SK-N-SH (cell line): ENCODE measurements at regions not wholly inside any gene's neighbourhood (a gene's known extent, or its start where the extent isn't known, plus 50 kb on each side); places are given as distances from the start of the nearest gene placed in this dataset.

ENCODE experiments used
- CTCF ChIP-seq: fragments of 200-600 bp; sonication (generic); IDR thresholded peaks from 2 replicates; pipeline ENCODE4 v1.6.1; 2017; ENCODE audit warnings: antibody characterized with exemption, mild to moderate bottlenecking, moderate library complexity
- ELF1 ChIP-seq: IDR thresholded peaks from 2 replicates; pipeline ENCODE4 v1.4.0; 2012
- RFX5 ChIP-seq: IDR thresholded peaks from 2 replicates; pipeline ENCODE4 v1.6.1; 2012; ENCODE audit warnings: mild to moderate bottlenecking, improper control_type of control experiment, low read length
- SIN3A ChIP-seq: IDR thresholded peaks from 2 replicates; pipeline ENCODE4 v1.6.1; 2012; ENCODE audit warnings: low read depth, mild to moderate bottlenecking, low read length, moderate library complexity, borderline replicate concordance
- TEAD4 ChIP-seq: IDR thresholded peaks from 2 replicates; pipeline ENCODE4 v1.4.0; 2012; ENCODE audit warnings: mild to moderate bottlenecking, borderline replicate concordance; ENCODE audit not compliant: insufficient read depth
- YY1 ChIP-seq: IDR thresholded peaks from 2 replicates; pipeline ENCODE4 v1.4.0; 2012; ENCODE audit warnings: low read depth, mild to moderate bottlenecking

GRCh38 chr14:92225731-92226130, 97.2 kb upstream of the SLC24A4 start:
- TF ChIP-seq CTCF (no peak), ELF1 (no peak), YY1 (no peak), TEAD4 (no peak), RFX5 (no peak), SIN3A (no peak)
